GF-D8 (cell line): ENCODE measurements at regions not wholly inside any gene's neighbourhood (a gene's known extent, or its start where the extent isn't known, plus 50 kb on each side); places are given as distances from the start of the nearest gene placed in this dataset.

Experiments used
- DNase-seq: peaks from one replicate; lab custom pipeline; 2025; lab: John Stamatoyannopoulos, UW

- DNase-seq: no peak
These were observed 489.7 kb downstream of the COG6 start for GRCh38 chr13:40145139-40145538.

GRCh38 chr13:40146063-40146462, 490.6 kb downstream of the COG6 start:
- no peak for DNase-seq

- DNase-seq: no peak
These were observed 491.2 kb downstream of the COG6 start for GRCh38 chr13:40146611-40147117.

- no peak for DNase-seq
These were observed 492.6 kb downstream of the COG6 start for GRCh38 chr13:40148101-40148500.

- DNase-seq: no peak
These were observed 493.3 kb downstream of the COG6 start for GRCh38 chr13:40148742-40149141.

GRCh38 chr13:40149611-40150274, 494.3 kb downstream of the COG6 start:
- DNase-seq: no peak

- DNase-seq: no peak
These were observed 496.2 kb downstream of the COG6 start for GRCh38 chr13:40151673-40152072.

- DNase-seq: no peak
These were observed 496.7 kb downstream of the COG6 start for GRCh38 chr13:40152145-40152544.

- DNase-seq: no peak
These were observed 497.5 kb downstream of the COG6 start for GRCh38 chr13:40152922-40153321.

GRCh38 chr13:40153516-40153915, 498.1 kb downstream of the COG6 start:
- DNase-seq: no peak

GRCh38 chr13:40155201-40155600, 499.7 kb downstream of the COG6 start:
- DNase-seq: no peak

GRCh38 chr13:40158218-40158617, 502.8 kb downstream of the COG6 start:
- DNase-seq: no peak

GRCh38 chr13:40158757-40159156, 503.3 kb downstream of the COG6 start:
- DNase-seq: no peak

- DNase-seq: no peak
These were observed 504.3 kb downstream of the COG6 start for GRCh38 chr13:40159736-40160135.

GRCh38 chr13:40160618-40161350, 505.3 kb downstream of the COG6 start:
- no peak for DNase-seq

- no peak for DNase-seq
These were observed 505.1 kb downstream of the FOXO1 start for GRCh38 chr13:40161351-40161810.

GRCh38 chr13:40161931-40162330, 504.5 kb downstream of the FOXO1 start:
- DNase-seq: no peak

- DNase-seq: no peak
These were observed 503.1 kb downstream of the FOXO1 start for GRCh38 chr13:40163066-40164000.

- no peak for DNase-seq
These were observed 502.3 kb downstream of the FOXO1 start for GRCh38 chr13:40164133-40164532.

GRCh38 chr13:40165316-40165932, 501.0 kb downstream of the FOXO1 start:
- no peak for DNase-seq

GRCh38 chr13:40167327-40167726, 499.1 kb downstream of the FOXO1 start:
- no peak for DNase-seq
